Esophagus (tissue), 2 donors: ENCODE measurements at regions not wholly inside any gene's neighbourhood (a gene's known extent, or its start where the extent isn't known, plus 50 kb on each side); places are given as distances from the start of the nearest gene placed in this dataset.

ENCODE experiments used
- H3K27ac ChIP-seq, 2 donors: one replicate each; pipeline ENCODE4 v1.5.1; 2013; ENCODE audit warnings: low read depth in 2 of 2, mild to moderate bottlenecking in 2 of 2, inconsistent platforms in 1 of 2, low read length in 1 of 2, moderate library complexity in 1 of 2
- H3K27me3 ChIP-seq, 2 donors: one replicate each; pipeline ENCODE4 v1.6.1; 2013; ENCODE audit warnings: low read length in 2 of 2, control low read depth in 1 of 2, mild to moderate bottlenecking in 1 of 2; ENCODE audit not compliant: insufficient read depth in 2 of 2, control insufficient read depth in 1 of 2
- H3K36me3 ChIP-seq, 2 donors: one replicate each; pipeline ENCODE4 v1.6.1; 2013; ENCODE audit warnings: low read length in 1 of 2; ENCODE audit not compliant: control insufficient read depth in 2 of 2, insufficient read depth in 2 of 2
- H3K4me1 ChIP-seq, 2 donors: one replicate each; pipeline ENCODE4 v1.6.1; 2013; ENCODE audit warnings: low read length in 1 of 2; ENCODE audit not compliant: control insufficient read depth in 2 of 2, insufficient read depth in 2 of 2
- H3K4me3 ChIP-seq, 2 donors: one replicate each; pipeline ENCODE4 v1.5.1; 2013; ENCODE audit warnings: low read length in 2 of 2, mild to moderate bottlenecking in 2 of 2, low read depth in 1 of 2, moderate library complexity in 1 of 2
- H3K9me3 ChIP-seq, 2 donors: one replicate each; pipeline ENCODE4 v1.6.1; 2013; ENCODE audit warnings: mild to moderate bottlenecking in 2 of 2, low read depth in 1 of 2, low read length in 1 of 2, moderate library complexity in 1 of 2; ENCODE audit not compliant: control insufficient read depth in 2 of 2, insufficient read depth in 1 of 2
- WGBS, 2 donors: extraction: QIAGEN DNeasy Blood & Tissue Kit; methylation state at CpG; one replicate each; pipeline ENCODE4 v1.1.7; 2013; 5-methylcytosine and 5-hydroxymethylcytosine counted together
- donor health status: healthy with polysubstance abuse.
- donor health status: Bipolar disorder and iron deficiency.

DNA sequence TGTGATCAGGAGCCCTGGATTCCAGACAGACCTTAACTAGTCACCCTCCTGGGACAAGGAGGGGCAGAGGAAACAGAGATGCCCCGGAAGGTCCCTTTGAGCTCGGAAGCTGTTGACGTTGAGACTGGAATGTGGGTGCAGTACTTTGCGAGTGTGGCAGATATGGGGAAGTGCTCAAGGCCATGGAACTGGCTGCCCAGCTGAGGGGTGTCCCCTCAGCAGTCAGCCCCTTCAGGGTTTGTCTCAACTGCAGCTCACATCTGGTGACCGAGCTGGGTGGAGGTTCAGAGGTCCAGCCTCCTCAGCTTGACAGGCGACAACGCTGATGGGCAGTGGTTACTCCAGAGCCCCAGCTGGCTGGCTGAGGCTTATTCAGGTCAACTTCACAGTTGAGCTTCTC, 150.3 kb upstream of the SNX19 start:
- no peak overlapping the region for H3K27ac ChIP-seq
- H3K4me1 ChIP-seq: no peaks in the 10 kb centered on the region
- no peak overlapping the region for H3K4me3 ChIP-seq
- peaks cover 0 to 2% of the 10 kb centered on the region in 2 donors for H3K9me3 ChIP-seq
- H3K27me3 ChIP-seq: no peaks in the 10 kb centered on the region
- WGBS, 2 donors: 70 to 80% methylated on average over 7 of the region's 7 CpGs
- H3K36me3 ChIP-seq: no peaks in the 10 kb centered on the region

DNA sequence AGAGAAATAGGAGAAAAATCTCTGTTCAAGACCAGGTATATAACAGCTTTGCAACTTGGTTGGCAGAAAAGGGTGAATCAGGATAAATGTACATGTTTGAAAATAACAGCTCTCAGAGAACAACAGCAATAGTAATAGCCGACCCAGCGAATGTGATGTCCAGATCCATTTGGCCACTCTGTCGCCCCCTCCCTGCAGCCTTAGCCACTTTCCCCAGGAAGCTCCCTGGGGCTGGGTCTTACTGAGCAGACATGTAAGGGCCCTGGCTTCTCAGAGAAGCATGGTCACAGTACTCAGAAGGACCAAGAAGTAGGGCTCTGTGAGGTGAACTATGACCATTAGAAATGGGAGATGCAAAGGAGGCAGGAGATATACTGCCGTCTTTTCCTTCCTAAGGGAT, 154.1 kb upstream of the SNX19 start:
- Histone ChIP-seq H3K4me1 (no peaks in the 10 kb centered on the region), H3K4me3 (no peak overlapping the region), H3K27ac (no peak overlapping the region), H3K9me3 (peaks cover 0 to 2% of the 10 kb centered on the region in 2 donors), H3K27me3 (no peaks in the 10 kb centered on the region), H3K36me3 (no peaks in the 10 kb centered on the region)
- 82 to 88% methylated on average over 4 of the region's 4 CpGs for WGBS, 2 donors

- Histone ChIP-seq H3K27ac (no peak overlapping the region), H3K4me3 (no peak overlapping the region), H3K4me1 (no peaks in the 10 kb centered on the region), H3K9me3 (no peaks in the 10 kb centered on the region), H3K27me3 (no peaks in the 10 kb centered on the region), H3K36me3 (no peaks in the 10 kb centered on the region)
- 82 to 90% methylated on average over 2 of the region's 2 CpGs for WGBS, 2 donors
These were observed 156.9 kb upstream of the SNX19 start for GRCh38 chr11:131073167-131073566.

DNA sequence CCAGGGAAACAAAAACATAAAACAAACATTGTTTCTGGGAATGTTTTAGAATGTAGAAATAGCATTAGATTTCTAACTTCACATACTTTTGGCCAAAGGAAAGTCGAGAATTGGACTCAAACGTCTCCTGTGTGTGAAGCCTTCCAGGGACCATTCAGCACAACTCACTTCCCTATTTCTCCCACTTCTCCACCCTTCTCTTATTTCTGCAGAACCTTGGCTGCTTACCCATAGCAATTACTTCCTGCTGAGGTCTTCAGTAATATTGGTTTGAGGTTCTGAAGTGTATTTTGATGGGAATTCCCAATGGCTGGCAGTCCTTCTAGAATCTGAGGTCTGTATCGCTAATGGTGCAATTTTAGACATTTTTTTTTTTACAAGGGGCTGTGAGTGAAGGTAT, 158.3 kb upstream of the SNX19 start:
- Histone ChIP-seq H3K9me3 (no peaks in the 10 kb centered on the region), H3K27ac (no peak overlapping the region), H3K4me1 (no peaks in the 10 kb centered on the region), H3K4me3 (no peak overlapping the region), H3K27me3 (no peaks in the 10 kb centered on the region), H3K36me3 (no peaks in the 10 kb centered on the region)
- 64 to 66% methylated on average over 3 of the region's 3 CpGs for WGBS, 2 donors

DNA sequence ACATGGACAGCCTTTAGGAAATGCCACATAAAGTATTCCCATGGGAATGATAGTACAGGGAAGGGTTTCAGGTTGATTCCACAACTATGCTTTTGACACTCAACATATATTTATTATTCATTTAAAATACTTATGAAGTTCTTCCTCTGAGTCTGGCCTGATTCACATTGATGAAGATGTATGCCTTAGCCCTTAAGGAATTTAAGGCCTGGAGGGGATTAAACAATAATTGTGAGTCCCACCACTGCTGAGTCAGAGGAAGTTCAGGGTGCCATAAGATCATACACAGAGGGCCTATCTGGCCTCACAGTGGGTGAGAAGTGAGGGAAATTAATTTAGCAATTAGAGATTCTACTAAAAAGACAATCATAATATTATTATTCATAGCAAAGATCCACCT, 161.1 kb upstream of the SNX19 start:
- H3K27me3 ChIP-seq: no peaks in the 10 kb centered on the region
- H3K36me3 ChIP-seq: no peaks in the 10 kb centered on the region
- H3K9me3 ChIP-seq: no peaks in the 10 kb centered on the region
- no peaks in the 10 kb centered on the region for H3K4me1 ChIP-seq
- no peak overlapping the region for H3K27ac ChIP-seq
- H3K4me3 ChIP-seq: no peak overlapping the region

GRCh38 chr11:131079036-131079435, 162.8 kb upstream of the SNX19 start:
- H3K36me3 ChIP-seq: no peaks in the 10 kb centered on the region
- H3K4me1 ChIP-seq: no peaks in the 10 kb centered on the region
- WGBS, 2 donors: 80 to 87% methylated on average over 3 of the region's 3 CpGs
- no peaks in the 10 kb centered on the region for H3K9me3 ChIP-seq
- H3K27ac ChIP-seq: no peak overlapping the region
- H3K4me3 ChIP-seq: no peak overlapping the region
- H3K27me3 ChIP-seq: no peaks in the 10 kb centered on the region

- 57 to 66% methylated on average over 2 of the region's 2 CpGs for WGBS, 2 donors
- H3K4me1 ChIP-seq: no peaks in the 10 kb centered on the region
- no peaks in the 10 kb centered on the region for H3K36me3 ChIP-seq
- H3K27ac ChIP-seq: no peak overlapping the region
- H3K27me3 ChIP-seq: no peaks in the 10 kb centered on the region
- no peaks in the 10 kb centered on the region for H3K9me3 ChIP-seq
- H3K4me3 ChIP-seq: no peak overlapping the region
These were observed 173.5 kb upstream of the SNX19 start for GRCh38 chr11:131089727-131090245.

DNA sequence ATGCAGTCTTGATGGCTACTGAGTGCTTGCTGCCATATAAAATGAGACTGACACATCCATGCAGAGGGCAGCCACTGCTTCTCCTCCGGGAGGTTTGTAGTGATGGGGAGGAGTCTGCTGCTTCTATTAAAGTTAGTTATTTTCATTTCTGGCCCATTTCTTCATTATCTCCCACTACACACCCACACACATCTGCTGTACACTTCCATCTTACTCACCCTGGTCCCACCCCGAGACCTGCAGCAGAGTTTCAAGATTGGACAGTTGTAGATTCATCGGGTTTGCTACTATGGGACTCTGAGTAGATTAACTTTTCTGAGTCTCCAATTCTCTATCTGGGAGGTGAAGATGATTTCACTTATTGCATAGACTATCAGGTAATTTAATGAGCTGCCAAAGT, 176.2 kb upstream of the SNX19 start:
- Histone ChIP-seq H3K4me3 (no peak overlapping the region), H3K27ac (no peak overlapping the region), H3K9me3 (no peaks in the 10 kb centered on the region), H3K27me3 (no peaks in the 10 kb centered on the region), H3K4me1 (no peaks in the 10 kb centered on the region), H3K36me3 (no peaks in the 10 kb centered on the region)
- 86 to 87% methylated on average over 3 of the region's 3 CpGs for WGBS, 2 donors

- Histone ChIP-seq H3K36me3 (no peaks in the 10 kb centered on the region), H3K9me3 (no peaks in the 10 kb centered on the region), H3K4me1 (no peaks in the 10 kb centered on the region), H3K27ac (no peak overlapping the region), H3K4me3 (no peak overlapping the region), H3K27me3 (no peaks in the 10 kb centered on the region)
- WGBS, 2 donors: 80 to 82% methylated on average over 1 of the region's 1 CpG
These were observed 178.5 kb upstream of the SNX19 start for GRCh38 chr11:131094827-131095226.

- Histone ChIP-seq H3K27ac (no peak overlapping the region), H3K27me3 (no peaks in the 10 kb centered on the region), H3K36me3 (no peaks in the 10 kb centered on the region), H3K4me1 (no peaks in the 10 kb centered on the region), H3K9me3 (no peaks in the 10 kb centered on the region), H3K4me3 (no peak overlapping the region)
- WGBS, 2 donors: 61 to 69% methylated on average over 11 of the region's 11 CpGs
These were observed 179.4 kb upstream of the SNX19 start for GRCh38 chr11:131095511-131096185.
